ENCODE measurements at regions not wholly inside any gene's neighbourhood (a gene's known extent, or its start where the extent isn't known, plus 50 kb on each side); places are given as distances from the start of the nearest gene placed in this dataset.

- Histone ChIP-seq H3K27me3 (no peaks in the 10 kb centered on the region), H3K4me3 (no peak overlapping the region), H3K9me3 (no peaks in the 10 kb centered on the region), H3K36me3 (no peaks in the 10 kb centered on the region), H3K27ac (no peak overlapping the region), H3K4me1 (no peaks in the 10 kb centered on the region)
- 63 to 65% methylated on average over 2 to 3 of the region's 3 CpGs for WGBS, 2 donors (ENCODE audit: low coverage in 1 of 2)
- no peak for TF ChIP-seq CTCF (IDR thresholded peaks at IDR 0.05)
- no peak for TF ChIP-seq POLR2AphosphoS5 (IDR thresholded peaks at IDR 0.05)
- intact Hi-C loops (cut with DNase I; ENCODE audit: low total_unique reads) (no loop called here), in situ Hi-C loops (cut with MboI; ENCODE audit: low pct_ligation_motif_present in 1 of 4, low pct_unique_long_range_greater_than_20kb in 1 of 4, low sequenced_read_pairs in 3 of 4) (no loop called here)
- no peak for DNase-seq
These were observed 121.5 kb upstream of the SNX2 start for GRCh38 chr5:122653087-122654017.

GRCh38 chr5:122656160-122656559 lies 118.7 kb upstream of the SNX2 start:
- no peak for DNase-seq
- Histone ChIP-seq H3K27ac (no peak overlapping the region), H3K4me3 (no peak overlapping the region), H3K4me1 (no peaks in the 10 kb centered on the region), H3K27me3 (no peaks in the 10 kb centered on the region), H3K36me3 (no peaks in the 10 kb centered on the region), H3K9me3 (no peaks in the 10 kb centered on the region)
- intact Hi-C loops (cut with DNase I; ENCODE audit: low total_unique reads) (no loop called here), in situ Hi-C loops (cut with MboI; ENCODE audit: low pct_ligation_motif_present in 1 of 4, low pct_unique_long_range_greater_than_20kb in 1 of 4, low sequenced_read_pairs in 3 of 4) (no loop called here)
- TF ChIP-seq POLR2A (IDR thresholded peaks at IDR 0.05): no peak
- no peak for TF ChIP-seq EP300 (IDR thresholded peaks at IDR 0.05; ENCODE audit: low read depth)
- TF ChIP-seq POLR2AphosphoS5 (IDR thresholded peaks at IDR 0.05): no peak
- TF ChIP-seq CTCF (IDR thresholded peaks at IDR 0.05): no peak
- 66 to 70% methylated on average over 4 of the region's 4 CpGs for WGBS, 2 donors (ENCODE audit: low coverage in 1 of 2)

- Histone ChIP-seq H3K4me1 (no peaks in the 10 kb centered on the region), H3K27me3 (no peaks in the 10 kb centered on the region), H3K27ac (no peak overlapping the region), H3K4me3 (no peak overlapping the region), H3K36me3 (no peaks in the 10 kb centered on the region), H3K9me3 (no peaks in the 10 kb centered on the region)
- in situ Hi-C loops (cut with MboI; ENCODE audit: low pct_ligation_motif_present in 1 of 4, low pct_unique_long_range_greater_than_20kb in 1 of 4, low sequenced_read_pairs in 3 of 4): no loop called here
- no peak for DNase-seq
- intact Hi-C loops (cut with DNase I; ENCODE audit: low total_unique reads): no loop called here
- WGBS, 2 donors (ENCODE audit: low coverage in 1 of 2): 91 to 100% methylated on average over 1 of the region's 1 CpG
- TF ChIP-seq POLR2AphosphoS5 (IDR thresholded peaks at IDR 0.05) (no peak), POLR2A (IDR thresholded peaks at IDR 0.05) (no peak), EP300 (IDR thresholded peaks at IDR 0.05; ENCODE audit: low read depth) (no peak), CTCF (IDR thresholded peaks at IDR 0.05) (no peak)
These were observed 118.3 kb upstream of the SNX2 start for GRCh38 chr5:122656577-122656976.

- intact Hi-C loops (cut with DNase I; ENCODE audit: low total_unique reads) (no loop called here), in situ Hi-C loops (cut with MboI; ENCODE audit: low pct_ligation_motif_present in 1 of 4, low pct_unique_long_range_greater_than_20kb in 1 of 4, low sequenced_read_pairs in 3 of 4) (no loop called here)
- TF ChIP-seq POLR2AphosphoS5 (IDR thresholded peaks at IDR 0.05): no peak
- TF ChIP-seq POLR2A (IDR thresholded peaks at IDR 0.05): no peak
- TF ChIP-seq EP300 (IDR thresholded peaks at IDR 0.05; ENCODE audit: low read depth): no peak
- no peak for TF ChIP-seq CTCF (IDR thresholded peaks at IDR 0.05)
- WGBS, 2 donors (ENCODE audit: low coverage in 1 of 2): 62 to 80% methylated on average over 1 of the region's 1 CpG
- Histone ChIP-seq H3K4me1 (no peaks in the 10 kb centered on the region), H3K9me3 (no peaks in the 10 kb centered on the region), H3K4me3 (no peak overlapping the region), H3K36me3 (no peaks in the 10 kb centered on the region), H3K27ac (no peak overlapping the region), H3K27me3 (no peaks in the 10 kb centered on the region)
- DNase-seq: no peak
These were observed 113.2 kb upstream of the SNX2 start for GRCh38 chr5:122661496-122662180.

All from transverse colon (tissue), 4 donors.